ENCODE measurements at regions not wholly inside any gene's neighbourhood (a gene's known extent, or its start where the extent isn't known, plus 50 kb on each side); places are given as distances from the start of the nearest gene placed in this dataset.

- Mint-ChIP-seq H3K4me3 (no peak overlapping the region), H3K4me1 (peaks cover 39% of the 10 kb centered on the region), H3K36me3 (peaks cover 7% of the 10 kb centered on the region), H3K27me3 (ENCODE audit: insufficient read depth, low read depth) (peaks cover 2% of the 10 kb centered on the region), H3K9me3 (no peaks in the 10 kb centered on the region), H3K27ac (no peak overlapping the region)
- Histone ChIP-seq H3K4me2 (no peak overlapping the region), H3K9me3 (ENCODE audit: low read depth) (no peaks in the 10 kb centered on the region), H3K4me1 (peaks cover 27% of the 10 kb centered on the region), H3K9ac (no peak overlapping the region), H4K20me1 (ENCODE audit: low read depth) (no peaks in the 10 kb centered on the region), H3K27me3 (no peaks in the 10 kb centered on the region), H3K27ac (no peak overlapping the region), H3K4me3 (no peak overlapping the region), H3F3A (ENCODE audit: low read depth) (peaks cover 18% of the 10 kb centered on the region), H3K79me2 (ENCODE audit: low read depth) (no peaks in the 10 kb centered on the region), H2AFZ (replicated peaks) (no peak overlapping the region), H3K36me3 (no peaks in the 10 kb centered on the region)
- DNase-seq (ENCODE audit: low spot score): no peak
- TF ChIP-seq EZH2 (IDR thresholded peaks at IDR 0.05) (no peak), CTCF (IDR thresholded peaks at IDR 0.05) (no peak), EZH2phosphoT487 (IDR thresholded peaks at IDR 0.05) (no peak)
These were observed 273.5 kb upstream of the SOX5 start for GRCh38 chr12:24222968-24223367.

DNA sequence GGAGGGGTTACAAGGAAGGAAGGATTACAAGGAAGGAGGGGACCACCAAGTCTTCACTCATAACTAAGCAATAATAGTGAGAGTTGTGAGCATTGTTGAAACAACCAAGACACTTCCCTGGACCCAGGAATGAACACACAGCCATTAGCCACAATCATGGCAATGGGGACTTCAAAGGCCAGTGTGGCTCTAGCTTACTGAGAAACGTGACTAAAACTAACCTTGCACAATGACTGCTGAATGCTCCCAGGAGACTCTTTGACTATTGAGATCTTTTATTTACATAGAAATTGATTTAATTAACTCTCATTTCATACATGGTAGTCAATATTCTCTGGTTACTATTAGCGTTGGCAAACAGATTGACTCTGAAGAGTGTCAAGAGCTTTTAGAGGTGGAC is 263.0 kb upstream of the SOX5 start:
- Histone ChIP-seq H3K4me3 (no peak overlapping the region), H3F3A (ENCODE audit: low read depth) (peaks cover 20% of the 10 kb centered on the region), H3K9me3 (ENCODE audit: low read depth) (no peaks in the 10 kb centered on the region), H2AFZ (replicated peaks) (no peak overlapping the region), H3K9ac (no peak overlapping the region), H3K27me3 (no peaks in the 10 kb centered on the region), H3K79me2 (ENCODE audit: low read depth) (no peaks in the 10 kb centered on the region), H4K20me1 (ENCODE audit: low read depth) (no peaks in the 10 kb centered on the region), H3K27ac (no peak overlapping the region), H3K4me1 (no peaks in the 10 kb centered on the region), H3K36me3 (no peaks in the 10 kb centered on the region), H3K4me2 (no peak overlapping the region)
- no peak for TF ChIP-seq EZH2phosphoT487 (IDR thresholded peaks at IDR 0.05)
- TF ChIP-seq CTCF (IDR thresholded peaks at IDR 0.05): no peak
- no peak for TF ChIP-seq EZH2 (IDR thresholded peaks at IDR 0.05)
- Mint-ChIP-seq H3K36me3 (peaks cover 18% of the 10 kb centered on the region), H3K27ac (no peak overlapping the region), H3K4me3 (no peak overlapping the region), H3K9me3 (peaks cover 15% of the 10 kb centered on the region), H3K27me3 (ENCODE audit: insufficient read depth, low read depth) (no peaks in the 10 kb centered on the region), H3K4me1 (no peaks in the 10 kb centered on the region)
- no peak for DNase-seq (ENCODE audit: low spot score)

DNA sequence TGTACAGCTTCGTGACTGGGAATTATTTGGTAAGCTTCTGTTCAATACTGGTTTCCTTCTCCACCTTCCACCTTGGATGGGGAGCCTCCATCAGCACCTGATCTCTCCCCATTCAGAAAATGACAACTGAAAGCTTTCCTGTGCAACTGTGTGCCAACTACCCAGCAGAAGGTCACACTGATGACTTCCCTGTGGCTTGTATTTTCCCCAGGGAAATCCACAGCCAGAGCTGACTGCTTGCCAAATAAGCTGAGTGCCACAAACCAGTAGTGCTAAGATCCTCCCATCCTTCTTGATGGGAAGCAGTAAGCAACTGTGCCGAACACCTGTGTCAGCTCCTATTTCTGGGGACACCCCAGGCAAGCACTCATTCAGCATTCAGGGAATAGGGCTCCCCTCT is 257.2 kb upstream of the SOX5 start:
- H3K4me3 Mint-ChIP-seq: no peak overlapping the region
- Histone ChIP-seq H3F3A (ENCODE audit: low read depth) (no peaks in the 10 kb centered on the region), H3K4me3 (no peak overlapping the region), H3K27ac (no peak overlapping the region), H3K79me2 (ENCODE audit: low read depth) (no peaks in the 10 kb centered on the region), H2AFZ (replicated peaks) (no peak overlapping the region), H3K9me3 (ENCODE audit: low read depth) (no peaks in the 10 kb centered on the region), H3K9ac (no peak overlapping the region), H3K36me3 (no peaks in the 10 kb centered on the region), H3K27me3 (no peaks in the 10 kb centered on the region), H4K20me1 (ENCODE audit: low read depth) (no peaks in the 10 kb centered on the region), H3K4me1 (no peaks in the 10 kb centered on the region), H3K4me2 (no peak overlapping the region)
- H3K27me3 Mint-ChIP-seq (ENCODE audit: insufficient read depth, low read depth): no peaks in the 10 kb centered on the region
- no peak for DNase-seq (ENCODE audit: low spot score)
- TF ChIP-seq CTCF (IDR thresholded peaks at IDR 0.05) (no peak), EZH2 (IDR thresholded peaks at IDR 0.05) (no peak), EZH2phosphoT487 (IDR thresholded peaks at IDR 0.05) (no peak)
- peaks cover 19% of the 10 kb centered on the region for H3K36me3 Mint-ChIP-seq
- H3K27ac Mint-ChIP-seq: no peak overlapping the region
- H3K9me3 Mint-ChIP-seq: peaks cover 16% of the 10 kb centered on the region
- H3K4me1 Mint-ChIP-seq: no peaks in the 10 kb centered on the region

All from neural progenitor cell (in vitro differentiated cells).